Astrocyte of the hippocampus (primary cell): ENCODE measurements at regions not wholly inside any gene's neighbourhood (a gene's known extent, or its start where the extent isn't known, plus 50 kb on each side); places are given as distances from the start of the nearest gene placed in this dataset.
"Not testable (repeated sequence)": the region's sequence is repeated elsewhere in the genome, so short reads cannot be mapped to it uniquely, and the experiment has no call there.

Source experiments
- DNase-seq: peaks from one replicate; pipeline ENCODE4 v3.0.0; 2011; ENCODE audit warnings: low read depth, low spot score

DNA sequence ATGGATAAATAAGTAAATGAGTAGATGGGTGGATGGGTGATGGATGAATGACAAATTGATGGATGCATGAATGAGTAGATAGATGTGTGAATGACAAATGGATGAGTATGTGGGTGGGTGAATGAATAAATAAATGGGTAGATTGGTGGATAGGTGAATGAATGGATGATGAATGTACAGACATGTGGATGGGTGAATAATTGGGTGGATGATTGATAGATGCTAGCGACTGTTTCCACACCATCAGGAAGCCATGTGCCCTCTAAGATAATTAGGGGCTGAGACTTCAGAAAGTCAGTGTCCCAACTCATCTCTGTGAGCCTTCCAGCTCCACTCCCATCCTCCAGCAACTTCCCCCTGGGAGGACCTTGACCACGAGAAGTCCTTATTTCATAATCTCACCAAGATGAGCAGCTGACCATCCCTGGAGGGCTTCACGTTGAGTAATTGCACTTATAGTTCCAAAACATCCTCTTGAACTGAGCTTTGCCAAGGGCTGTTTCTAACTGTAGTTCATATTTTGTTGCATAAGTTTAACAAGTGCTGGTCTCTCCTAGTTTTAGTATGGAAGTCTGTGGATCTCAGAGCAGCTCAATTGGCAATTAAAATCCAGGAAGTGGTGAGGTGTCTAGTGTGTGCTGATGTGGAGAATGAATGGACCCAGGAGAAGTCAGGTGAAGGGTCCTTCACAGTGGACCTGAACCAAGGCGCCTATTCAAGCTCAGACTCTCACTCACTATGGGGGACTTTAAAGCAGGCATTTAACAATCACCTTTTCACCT lies 295.7 kb downstream of the ADGRD1 start:
- no peak for DNase-seq

DNA sequence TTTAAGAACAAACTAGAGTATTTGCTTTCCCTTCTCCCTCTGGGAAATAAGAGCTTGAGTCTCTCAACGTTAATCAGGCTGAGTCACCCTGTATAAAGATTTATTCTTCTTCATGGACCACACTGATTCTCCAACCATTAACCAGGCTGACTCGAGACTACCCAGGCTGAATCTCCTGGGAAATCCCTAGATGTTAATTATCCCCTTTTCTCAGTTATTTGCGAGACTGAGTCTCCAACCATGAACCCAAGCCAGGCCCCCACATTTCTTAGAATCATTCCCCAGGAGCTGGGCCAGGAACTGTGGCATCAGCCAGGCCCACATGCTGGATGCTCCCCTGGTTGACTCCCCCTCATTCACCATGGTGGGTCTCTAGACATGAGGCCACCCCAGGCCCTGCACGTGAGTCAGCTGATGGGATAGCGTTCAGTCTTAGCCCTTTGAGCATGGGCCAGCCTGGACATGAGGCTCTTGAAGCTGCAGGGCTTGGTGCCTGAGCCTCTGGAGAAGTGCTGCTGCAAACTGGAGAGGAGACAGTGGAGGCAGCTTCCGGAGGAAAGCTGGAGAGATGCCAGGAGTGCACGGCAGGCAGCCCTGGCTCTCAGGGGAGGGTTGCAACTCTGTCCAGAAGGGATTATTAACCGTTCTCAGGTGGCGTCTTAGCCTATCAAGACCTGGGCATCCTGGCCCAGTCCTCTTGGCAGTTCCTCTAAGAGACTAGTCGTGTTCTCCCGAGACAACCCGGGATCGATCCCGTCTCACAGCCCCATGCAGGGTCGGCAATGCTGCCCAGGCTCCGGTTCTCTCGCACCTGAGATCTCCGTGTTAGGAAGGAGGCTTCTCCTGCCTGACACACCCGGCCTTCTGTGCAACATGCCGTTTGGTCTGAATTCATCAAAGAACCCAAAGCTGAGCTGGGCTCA lies 296.6 kb downstream of the ADGRD1 start:
- DNase-seq = no peak

DNA sequence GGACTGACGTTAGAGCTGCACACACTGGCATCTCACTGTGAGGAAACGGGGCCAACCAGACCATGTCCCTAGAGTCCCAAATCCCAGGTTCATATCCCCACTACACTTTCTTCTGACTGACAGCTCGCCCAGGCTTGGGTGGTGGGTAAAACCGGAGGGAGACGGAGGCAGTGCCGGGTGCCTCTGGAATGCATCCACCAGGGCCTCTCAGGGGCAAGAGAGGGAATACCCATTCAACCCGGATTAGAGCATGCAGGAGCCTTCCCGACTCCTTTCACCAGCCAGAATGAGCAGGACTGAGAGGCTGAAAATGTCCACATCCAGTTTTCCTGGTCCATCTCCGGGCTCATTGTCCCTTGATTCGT lies 297.2 kb downstream of the ADGRD1 start:
- DNase-seq = no peak

DNA sequence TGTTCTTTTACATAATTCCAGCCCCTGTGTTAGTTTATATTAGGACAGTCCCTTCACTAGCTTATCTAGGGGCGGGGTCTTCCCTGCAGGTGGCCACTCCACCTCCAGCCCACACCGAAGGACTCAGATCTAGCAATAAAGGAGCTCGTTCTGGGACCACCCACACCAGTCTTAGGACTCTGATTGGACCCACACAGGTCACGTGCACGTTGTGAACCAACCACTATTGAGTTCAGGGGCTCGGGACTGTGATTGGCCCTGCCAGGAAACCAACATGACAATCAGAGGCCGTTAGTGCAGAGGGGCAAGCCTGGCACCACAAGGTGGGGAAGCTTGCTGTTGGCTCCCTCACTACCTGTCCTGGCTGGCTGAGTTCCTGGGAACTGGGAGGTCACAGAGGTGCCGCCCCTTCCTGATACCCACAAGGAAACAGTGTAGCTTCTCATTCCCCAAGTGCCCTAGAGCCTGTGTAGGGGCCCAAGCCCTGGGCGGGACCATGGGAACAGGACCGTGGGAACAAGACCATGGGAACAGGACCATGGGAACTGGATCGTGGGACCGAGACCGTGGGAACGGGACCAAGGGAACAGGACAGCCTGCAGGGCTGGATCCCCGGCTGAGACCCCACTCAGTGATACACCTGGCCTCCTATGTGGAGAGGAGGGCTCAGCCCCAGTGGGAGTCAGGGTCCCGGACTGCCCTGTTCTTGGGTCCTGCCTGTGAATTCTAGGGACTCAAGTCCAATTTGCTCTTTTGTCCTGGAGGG lies 297.8 kb downstream of the ADGRD1 start:
- DNase-seq = no peak

DNA sequence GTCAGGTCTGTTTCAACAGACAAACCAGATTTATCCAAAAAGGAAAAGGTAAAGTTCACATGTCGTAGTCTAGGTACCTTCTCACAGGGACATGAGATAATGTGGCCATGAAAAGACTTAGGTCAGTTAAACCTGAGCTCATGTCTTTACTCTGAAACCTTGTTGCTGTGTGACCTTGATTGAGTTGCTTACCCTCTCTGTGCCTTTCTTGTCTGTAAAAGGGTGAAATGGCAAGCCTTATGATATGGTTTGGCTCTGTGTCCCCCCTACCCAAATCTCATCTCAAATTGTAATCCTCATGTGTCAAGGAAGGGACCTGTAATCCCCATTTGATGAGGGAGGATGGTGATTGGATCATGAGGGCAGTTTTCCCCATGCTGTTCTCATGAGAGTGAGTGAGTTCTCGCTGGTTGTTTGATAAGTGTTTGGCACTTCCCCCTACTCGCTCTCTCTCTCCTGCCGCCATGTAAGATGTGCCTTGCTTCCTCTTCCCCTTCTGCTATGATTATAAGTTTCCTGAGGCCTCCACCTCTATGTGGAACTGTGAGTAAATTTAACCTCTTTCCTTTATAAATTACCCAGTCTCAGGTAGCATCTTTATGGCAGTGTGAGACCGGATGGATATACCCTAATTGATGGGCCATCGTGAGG lies 299.8 kb downstream of the ADGRD1 start:
- no peak for DNase-seq

DNA sequence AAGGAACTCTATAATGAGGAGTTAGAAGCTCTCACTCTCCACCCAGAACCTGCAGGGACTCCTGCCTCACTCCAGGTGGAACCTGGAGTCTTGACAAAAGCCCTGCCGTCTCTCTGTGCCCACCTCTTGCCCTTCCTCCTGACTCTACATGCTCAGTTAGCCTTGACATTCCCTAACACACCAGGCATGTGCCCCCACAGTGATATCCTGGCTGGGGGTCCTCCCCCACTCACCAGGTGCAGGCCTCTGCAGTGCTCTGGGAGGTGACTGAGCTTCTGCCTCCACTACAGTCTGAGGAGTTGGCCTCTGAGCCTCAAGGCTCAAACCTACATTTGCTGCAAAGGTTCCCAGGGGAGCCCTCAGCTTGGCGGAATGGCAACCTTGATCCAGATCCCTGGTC lies 300.7 kb downstream of the ADGRD1 start:
- no peak for DNase-seq

DNA sequence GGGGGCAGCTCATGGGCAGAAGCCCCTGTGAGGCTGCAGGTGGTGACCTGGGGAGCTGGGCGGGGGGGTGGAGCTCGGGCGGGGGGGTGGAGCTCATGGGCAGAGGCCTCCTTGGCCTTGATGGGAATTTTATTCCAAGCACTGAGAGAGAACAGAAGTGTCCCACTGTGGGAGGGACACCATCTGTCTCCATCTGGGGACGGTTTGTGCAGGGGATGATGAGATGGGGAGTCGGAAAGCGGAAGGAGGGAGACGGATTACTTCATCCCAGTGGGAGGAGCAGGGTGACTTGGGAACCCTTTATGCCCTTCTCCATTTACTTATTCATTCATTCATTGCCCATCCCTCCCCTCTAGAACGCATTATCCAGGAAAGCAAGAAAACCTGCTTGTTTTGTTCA lies 304.7 kb downstream of the ADGRD1 start:
- no peak for DNase-seq

DNA sequence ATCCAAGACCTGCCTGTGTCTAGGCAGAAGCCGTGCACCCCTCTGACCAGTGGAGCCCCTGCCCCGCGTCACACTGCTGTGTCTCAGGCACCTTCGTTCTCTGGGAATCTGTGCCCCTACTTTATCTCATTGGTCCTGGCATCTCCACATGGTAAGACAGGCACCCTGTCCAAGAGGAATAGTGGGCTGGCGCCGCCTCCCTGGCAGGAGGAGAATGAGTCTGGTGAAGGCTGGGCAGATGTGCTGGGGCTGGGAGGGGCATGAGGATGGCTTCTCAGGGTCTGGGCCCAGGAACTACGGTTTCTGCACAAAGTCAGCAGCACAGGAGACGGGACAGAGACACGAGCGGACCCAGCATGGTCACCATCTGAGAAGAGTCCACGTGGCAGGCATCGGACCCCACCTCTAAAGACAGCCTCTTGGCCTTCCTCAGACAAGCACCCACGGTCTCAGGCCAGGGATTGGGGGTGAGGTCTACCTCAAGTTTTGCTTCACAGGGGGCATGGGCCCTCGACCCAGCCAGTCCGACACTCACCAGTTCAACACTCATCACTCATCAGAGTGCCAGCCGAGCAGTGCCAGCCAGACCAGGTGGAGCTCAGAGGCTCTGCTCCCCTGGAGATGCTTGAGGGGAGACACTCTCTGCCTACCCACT lies 306.7 kb downstream of the ADGRD1 start:
- DNase-seq = no peak

DNA sequence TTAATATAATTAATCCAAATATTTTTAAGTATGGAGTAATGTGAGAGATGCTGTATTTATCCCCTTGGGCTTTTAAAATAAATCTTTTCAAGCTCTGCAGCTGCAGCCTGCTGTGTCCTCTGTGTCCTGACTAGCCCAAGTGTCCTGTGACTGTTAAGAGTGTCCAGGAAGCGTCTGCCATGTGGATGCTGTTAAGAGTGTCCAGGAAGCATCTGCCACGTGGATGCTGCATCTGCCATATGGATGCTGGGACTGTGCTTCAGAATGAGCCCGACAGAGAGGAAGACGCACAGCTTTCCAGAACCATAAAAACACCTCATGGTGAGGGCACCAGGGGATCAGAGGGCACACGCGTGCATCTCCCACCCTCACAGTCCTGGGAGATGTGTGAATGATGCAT lies 307.2 kb downstream of the ADGRD1 start:
- DNase-seq = no peak

DNA sequence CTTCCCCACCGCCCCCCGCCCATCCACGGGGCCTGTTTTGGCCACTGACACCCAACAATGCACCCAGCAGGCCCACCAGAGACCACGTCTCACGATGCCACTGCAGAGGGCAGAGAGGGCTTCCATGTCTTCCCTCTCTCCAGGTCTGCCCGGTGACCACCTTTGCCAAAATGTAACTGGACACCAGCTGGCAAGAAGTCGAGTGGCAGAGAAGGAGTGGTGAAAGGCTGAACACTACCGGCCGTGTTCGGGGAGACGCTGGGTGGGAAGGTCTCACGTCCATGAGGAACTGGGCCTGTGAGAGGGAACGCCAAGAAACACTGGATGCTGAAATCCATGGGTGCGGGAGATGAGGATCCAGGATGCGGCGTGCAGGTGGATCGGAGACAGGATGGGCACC lies 308.2 kb downstream of the ADGRD1 start:
- no peak for DNase-seq

DNA sequence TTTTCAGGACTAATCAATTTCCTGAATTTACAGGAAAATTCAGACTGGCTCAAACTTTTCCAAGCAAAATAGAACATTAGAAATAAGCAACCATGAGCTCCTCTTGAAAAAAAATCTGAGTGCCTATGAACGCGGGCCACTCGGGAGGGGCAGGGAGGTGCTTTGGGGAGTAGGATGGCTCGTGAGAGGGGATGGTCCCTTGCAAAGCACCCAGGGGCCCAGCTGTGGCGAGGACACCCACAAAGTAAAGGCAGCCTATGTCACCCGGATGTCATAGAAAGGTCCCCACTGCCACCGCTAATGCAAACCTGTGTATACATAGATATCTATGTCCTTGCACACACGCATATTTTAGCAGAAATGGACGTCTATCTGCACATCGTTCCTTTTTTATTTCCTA lies 309.9 kb downstream of the ADGRD1 start:
- DNase-seq = no peak

DNA sequence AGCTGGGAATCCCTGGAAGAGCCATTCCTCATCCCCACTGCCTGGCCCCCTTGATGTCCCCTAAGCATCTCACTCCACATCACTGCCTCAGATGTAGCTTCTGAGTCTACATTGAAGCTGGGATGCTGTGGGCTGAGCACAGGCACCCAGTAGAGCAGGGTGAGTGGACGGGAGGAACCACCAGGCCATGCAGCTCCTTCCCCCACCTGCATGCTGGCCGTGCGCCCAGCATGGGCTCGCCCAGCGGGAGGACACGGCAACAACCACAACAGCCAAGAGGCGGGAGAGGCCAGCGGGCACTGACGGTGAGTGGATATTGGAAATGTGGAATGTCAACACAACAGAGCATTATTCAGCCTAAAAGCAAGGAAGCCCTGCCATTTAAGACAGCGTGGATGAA lies 310.9 kb downstream of the ADGRD1 start:
- DNase-seq = peak; percentile 5

DNA sequence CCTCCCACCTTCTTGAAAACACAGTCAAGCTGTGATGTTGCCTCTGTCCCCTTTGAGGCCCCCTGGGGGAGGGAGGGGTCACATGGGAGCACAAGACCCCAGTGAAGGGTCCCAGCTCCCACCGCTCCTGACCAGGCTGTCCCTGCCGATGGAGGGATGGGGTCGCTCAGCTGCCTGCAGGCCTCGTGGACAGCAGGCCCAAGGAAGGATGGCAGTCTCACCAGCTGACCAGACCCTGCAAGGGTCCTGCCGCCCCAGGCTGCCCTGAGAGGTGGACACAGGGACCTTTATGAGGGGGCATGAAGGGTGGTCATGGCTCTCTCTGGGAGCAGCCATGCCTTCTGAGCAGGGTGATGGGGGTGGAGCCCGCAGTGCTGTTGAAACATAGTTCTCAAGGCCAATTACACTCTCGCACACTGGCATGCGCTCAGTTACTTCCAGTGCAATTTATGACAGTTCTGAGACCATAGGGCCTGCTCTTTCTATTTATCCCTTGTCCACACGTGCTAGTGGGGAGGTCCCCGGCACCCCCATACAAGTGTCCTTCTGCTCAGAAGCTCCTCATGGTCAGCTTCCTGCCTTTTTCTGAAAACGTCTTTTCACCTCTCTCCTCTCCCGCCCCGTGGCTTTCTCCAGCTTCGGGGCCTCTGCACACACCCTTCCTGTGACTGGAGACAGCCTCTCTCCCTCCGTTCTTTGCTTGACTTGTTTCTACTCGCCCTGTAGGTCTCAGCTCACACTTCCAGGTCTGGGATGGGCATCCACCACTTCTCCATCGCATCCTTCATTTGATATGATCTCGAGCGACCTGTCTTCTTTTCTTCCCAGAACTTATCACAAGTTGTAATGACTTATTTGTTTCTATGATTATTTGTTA lies 313.1 kb downstream of the ADGRD1 start:
- DNase-seq = no peak

DNA sequence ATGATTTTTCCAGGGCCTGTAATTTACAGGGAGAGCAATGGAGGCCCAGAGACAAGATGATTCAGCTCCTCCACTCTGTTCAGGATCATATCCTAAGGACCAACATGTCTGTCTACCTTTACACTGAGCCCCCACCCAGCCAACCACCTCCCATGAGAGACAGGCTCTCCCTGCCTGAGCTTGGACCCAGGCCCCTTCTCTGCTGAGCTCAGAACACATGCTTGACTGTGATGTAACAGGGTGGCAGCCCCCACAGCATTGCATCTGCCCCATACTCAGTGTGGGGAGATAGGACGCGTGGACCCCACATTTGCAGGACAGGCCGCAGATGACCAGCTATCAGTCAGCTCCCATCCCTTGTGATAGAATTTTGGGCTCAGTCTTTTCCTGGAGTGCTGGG lies 313.9 kb downstream of the ADGRD1 start:
- DNase-seq = no peak

DNA sequence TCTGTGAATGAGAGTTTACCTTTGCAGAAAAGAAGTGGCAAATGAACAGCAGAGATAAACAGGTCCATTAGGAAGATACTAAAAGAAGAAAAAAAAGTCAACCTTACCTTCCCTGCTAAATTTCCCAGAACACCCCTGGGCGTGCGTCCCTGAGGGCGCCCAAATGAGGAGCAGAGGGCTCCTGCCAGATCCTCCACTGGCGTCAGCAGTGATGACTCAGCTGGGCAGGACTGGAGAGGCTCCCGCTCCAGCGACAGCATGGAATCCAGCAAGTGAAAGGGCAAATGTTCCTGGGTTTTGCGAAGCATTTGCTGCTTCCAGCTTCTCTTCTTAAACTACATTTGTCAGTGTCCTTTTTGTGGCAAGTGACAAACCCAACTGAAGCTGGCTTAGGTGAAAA lies 314.4 kb downstream of the ADGRD1 start:
- peak; percentile 4 for DNase-seq

DNA sequence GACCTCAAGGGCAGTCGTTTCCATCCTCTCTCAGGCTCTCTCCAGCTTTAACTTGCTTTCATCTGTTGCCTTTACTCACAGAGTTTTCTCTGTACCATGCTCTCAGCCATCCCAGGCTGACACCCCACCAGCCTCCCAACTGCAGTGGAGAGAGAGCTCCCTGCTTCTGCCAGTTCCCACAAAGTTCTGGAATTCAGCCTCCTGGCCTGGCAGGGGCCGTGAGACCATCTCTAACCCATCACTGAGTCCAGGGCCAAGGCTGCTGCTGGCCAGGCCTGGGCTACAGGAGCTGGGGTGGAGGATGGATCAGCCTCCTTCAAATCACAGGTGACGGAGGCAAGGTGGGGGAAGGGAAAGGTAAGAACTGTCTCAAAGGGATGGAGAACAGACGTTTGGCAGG lies 314.9 kb downstream of the ADGRD1 start:
- DNase-seq = not testable (repeated sequence)

DNA sequence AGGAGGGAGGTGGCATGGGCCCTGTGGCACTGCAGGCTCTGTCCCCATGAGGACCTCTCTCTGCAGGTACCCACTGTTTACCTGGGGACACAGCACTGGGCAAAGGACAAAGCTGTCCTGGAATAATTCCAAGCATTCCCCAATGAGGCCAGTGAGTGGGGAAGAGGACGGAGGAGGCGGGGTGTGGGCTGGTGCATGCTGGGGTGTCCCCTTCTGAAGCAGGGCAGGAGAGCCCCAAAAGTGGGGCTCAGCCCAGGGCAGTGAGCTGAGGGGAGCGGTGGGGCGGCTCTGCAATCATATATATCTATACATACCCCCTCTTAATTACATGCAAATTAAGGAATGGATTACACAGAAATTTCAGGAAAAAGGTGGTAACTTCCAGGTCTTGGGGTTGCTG lies 315.8 kb downstream of the ADGRD1 start:
- DNase-seq = no peak

DNA sequence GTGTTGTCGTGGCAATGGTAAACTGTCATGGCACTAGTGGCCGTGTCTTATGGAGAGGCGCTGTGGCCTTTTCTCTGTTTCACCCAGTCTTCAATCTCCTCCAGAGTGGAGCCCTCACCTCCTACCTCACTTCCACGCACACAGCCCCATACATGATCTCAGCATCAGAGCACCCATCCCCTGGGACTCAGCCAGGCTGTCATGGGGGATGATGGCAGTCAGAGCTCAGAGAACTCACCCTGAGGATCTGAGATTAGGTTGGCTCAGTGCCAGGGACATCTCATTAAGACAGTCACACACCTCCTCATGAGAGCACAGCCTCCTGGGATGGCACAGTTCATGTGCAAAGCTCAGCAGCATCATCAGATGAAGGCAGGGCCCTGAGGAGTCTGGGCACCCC lies 316.3 kb downstream of the ADGRD1 start:
- not testable (repeated sequence) for DNase-seq

DNA sequence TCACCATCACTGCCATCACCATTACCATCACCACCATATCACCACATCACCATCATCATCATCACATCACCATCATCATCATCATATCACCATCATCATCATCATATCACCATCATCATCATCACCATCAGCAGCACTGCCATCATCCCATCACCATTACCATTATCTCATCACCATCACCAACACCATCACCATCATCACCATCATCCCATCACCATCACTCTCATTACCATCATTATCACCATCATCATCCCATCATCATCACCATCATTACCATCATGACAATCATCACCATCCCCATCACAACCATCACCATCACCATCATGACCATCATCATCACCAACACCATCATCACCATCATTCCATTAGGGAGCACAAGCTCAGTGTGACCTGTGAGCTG lies 318.0 kb downstream of the ADGRD1 start:
- no peak for DNase-seq

DNA sequence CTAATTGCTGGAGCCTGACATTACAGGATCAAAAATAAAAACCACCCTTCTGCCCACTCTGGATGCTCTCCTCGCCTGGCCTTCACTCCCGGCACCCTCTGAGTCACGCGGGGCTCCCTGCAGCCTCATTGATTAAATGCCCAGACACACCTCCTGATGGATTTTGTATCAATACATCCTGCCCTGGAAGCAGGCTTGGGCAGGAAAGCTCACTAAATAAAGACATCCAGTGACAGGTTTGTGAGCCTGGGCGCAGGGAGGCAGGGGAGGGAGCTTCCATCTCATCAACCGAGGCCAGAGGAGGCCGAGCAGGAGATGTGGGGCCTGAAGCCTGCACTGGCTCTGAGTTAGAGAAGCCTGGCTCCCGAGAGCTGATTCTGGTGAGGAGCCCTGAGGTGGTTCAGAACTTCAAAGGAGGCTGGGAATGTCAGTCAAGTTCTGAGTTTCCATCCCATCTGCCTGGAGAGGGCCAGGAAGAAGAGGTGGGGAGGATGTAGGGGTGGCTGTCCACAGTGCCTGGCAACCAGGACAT lies 318.6 kb downstream of the ADGRD1 start:
- not testable (repeated sequence) for DNase-seq
